ENCODE measurements at regions not wholly inside any gene's neighbourhood (a gene's known extent, or its start where the extent isn't known, plus 50 kb on each side); places are given as distances from the start of the nearest gene placed in this dataset.

DNA sequence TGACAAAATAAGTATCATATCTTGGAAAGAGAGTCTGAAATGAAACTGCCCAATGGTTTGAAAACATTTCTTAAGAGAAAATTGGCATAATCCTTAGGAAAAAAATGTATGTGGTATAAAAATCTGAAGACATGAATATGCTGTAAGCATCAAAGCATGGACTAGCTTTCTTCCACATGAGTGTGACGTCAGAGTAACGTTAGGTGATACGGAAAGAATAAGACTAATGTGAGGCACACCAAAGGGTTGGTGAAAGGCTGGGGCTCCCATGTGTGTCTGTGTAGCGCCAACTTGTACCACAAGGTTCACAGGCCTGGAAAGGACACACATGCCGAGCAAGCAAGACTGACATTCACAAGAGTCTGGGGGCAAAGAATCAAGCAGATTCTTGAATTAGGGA lies 238.1 kb upstream of the GLI3 start:
- TF ChIP-seq, protein P1, sequence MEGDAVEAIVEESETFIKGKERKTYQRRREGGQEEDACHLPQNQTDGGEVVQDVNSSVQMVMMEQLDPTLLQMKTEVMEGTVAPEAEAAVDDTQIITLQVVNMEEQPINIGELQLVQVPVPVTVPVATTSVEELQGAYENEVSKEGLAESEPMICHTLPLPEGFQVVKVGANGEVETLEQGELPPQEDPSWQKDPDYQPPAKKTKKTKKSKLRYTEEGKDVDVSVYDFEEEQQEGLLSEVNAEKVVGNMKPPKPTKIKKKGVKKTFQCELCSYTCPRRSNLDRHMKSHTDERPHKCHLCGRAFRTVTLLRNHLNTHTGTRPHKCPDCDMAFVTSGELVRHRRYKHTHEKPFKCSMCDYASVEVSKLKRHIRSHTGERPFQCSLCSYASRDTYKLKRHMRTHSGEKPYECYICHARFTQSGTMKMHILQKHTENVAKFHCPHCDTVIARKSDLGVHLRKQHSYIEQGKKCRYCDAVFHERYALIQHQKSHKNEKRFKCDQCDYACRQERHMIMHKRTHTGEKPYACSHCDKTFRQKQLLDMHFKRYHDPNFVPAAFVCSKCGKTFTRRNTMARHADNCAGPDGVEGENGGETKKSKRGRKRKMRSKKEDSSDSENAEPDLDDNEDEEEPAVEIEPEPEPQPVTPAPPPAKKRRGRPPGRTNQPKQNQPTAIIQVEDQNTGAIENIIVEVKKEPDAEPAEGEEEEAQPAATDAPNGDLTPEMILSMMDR (IDR thresholded peaks at IDR 0.05 in 4 of 5, conservative IDR thresholded peaks at IDR 0.05 in 1 of 5) = no peak
- no peak for TF ChIP-seq POLR2A (IDR thresholded peaks at IDR 0.05)

All from gastrocnemius medialis (tissue), 4 donors.